ENCODE measurements at regions not wholly inside any gene's neighbourhood (a gene's known extent, or its start where the extent isn't known, plus 50 kb on each side); places are given as distances from the start of the nearest gene placed in this dataset.

- DNase-seq (ENCODE audit: low read depth, low spot score): no peak
- in situ Hi-C loops (cut with HindIII; ENCODE audit: low pct_unique_long_range_greater_than_20kb, low sequenced_read_pairs): no loop called here
These were observed 156.1 kb downstream of the HIPK3 start for GRCh38 chr11:33413301-33413700.

- in situ Hi-C loops (cut with HindIII; ENCODE audit: low pct_unique_long_range_greater_than_20kb, low sequenced_read_pairs): no loop called here
- DNase-seq (ENCODE audit: low read depth, low spot score): no peak
These were observed 155.1 kb downstream of the HIPK3 start for GRCh38 chr11:33412241-33412640.

- in situ Hi-C loops (cut with HindIII; ENCODE audit: low pct_unique_long_range_greater_than_20kb, low sequenced_read_pairs): no loop called here
- DNase-seq (ENCODE audit: low read depth, low spot score): no peak
These were observed 154.6 kb downstream of the HIPK3 start for GRCh38 chr11:33411751-33412150.

- in situ Hi-C loops (cut with HindIII; ENCODE audit: low pct_unique_long_range_greater_than_20kb, low sequenced_read_pairs): no loop called here
- DNase-seq (ENCODE audit: low read depth, low spot score): no peak
These were observed 153.0 kb downstream of the HIPK3 start for GRCh38 chr11:33410086-33410765.

Small RNA genes in the stretch of these regions (small RNA-seq; reads per million reads assigned to genes)
- gene AL133399.1: 0 reads per million in 2 experiments

Measured in SK-MEL-5 (cell line).